SK-N-MC (cell line): ENCODE measurements at regions not wholly inside any gene's neighbourhood (a gene's known extent, or its start where the extent isn't known, plus 50 kb on each side); places are given as distances from the start of the nearest gene placed in this dataset.
"Not testable (repeated sequence)": the region's sequence is repeated elsewhere in the genome, so short reads cannot be mapped to it uniquely, and the experiment has no call there.

Experiments used
- DNase-seq: peaks from one replicate; pipeline ENCODE4 v3.0.0-alpha.2; 2011; ENCODE audit warnings: low read depth, low spot score
- H3K27ac ChIP-seq: fragments of 200-600 bp; sonication (generic); 2 replicates; pipeline ENCODE4 v1.5.1; 2016; ENCODE audit warnings: mixed run types
- H3K36me3 ChIP-seq: fragments of 200-600 bp; sonication (generic); 2 replicates; pipeline ENCODE4 v1.6.1; 2017; ENCODE audit warnings: antibody characterized with exemption, low read length, mixed read lengths; ENCODE audit not compliant: insufficient read depth
- H3K4me3 ChIP-seq: fragments of 200-600 bp; sonication (generic); 2 replicates; pipeline ENCODE4 v1.5.1; 2016
- H3K9ac ChIP-seq: fragments of 200-600 bp; sonication (generic); 2 replicates; pipeline ENCODE4 v1.8.0; 2017; ENCODE audit warnings: mixed run types, mixed read lengths; ENCODE audit not compliant: insufficient read length
- H3K9me3 ChIP-seq: fragments of 200-600 bp; sonication (generic); 2 replicates; pipeline ENCODE4 v1.6.1; 2017; ENCODE audit warnings: low read depth, mild to moderate bottlenecking, antibody characterized with exemption, low read length, moderate library complexity, mixed read lengths
- EZH2 ChIP-seq: fragments of 200-600 bp; sonication (generic); IDR thresholded peaks from one replicate; pipeline ENCODE4 v1.6.1; 2017; ENCODE audit warnings: antibody characterized with exemption
- FOXP2 ChIP-seq: optimal IDR thresholded peaks from 2 replicates; pipeline ENCODE3; 2011; ENCODE audit warnings: mild to moderate bottlenecking, moderate library complexity; ENCODE audit not compliant: insufficient read depth; ENCODE audit errors: extremely low read length, control extremely low read depth
- POLR2AphosphoS5 ChIP-seq: IDR thresholded peaks from 2 replicates; pipeline ENCODE4 v1.6.1; 2012; ENCODE audit warnings: mild to moderate bottlenecking, low read depth, low read length, borderline replicate concordance

DNA sequence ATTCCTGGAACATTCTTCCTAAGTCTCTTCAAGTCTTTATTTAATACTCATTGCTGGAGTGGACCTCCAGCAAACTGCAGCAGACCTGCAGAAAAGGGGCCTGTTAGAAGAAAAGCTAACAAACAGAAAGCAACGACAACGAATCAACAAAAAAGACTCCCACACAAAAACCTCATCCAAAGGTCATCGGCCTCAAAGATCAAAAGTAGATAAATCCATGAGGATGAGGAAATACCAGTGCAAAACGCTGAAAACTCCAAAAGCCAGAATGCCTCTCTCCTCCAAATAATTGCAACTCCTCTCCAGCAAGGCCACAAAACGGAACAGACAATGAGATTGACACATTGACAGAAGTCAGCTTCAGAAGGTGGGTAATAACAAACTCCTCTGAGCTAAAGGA lies 472.2 kb downstream of the C12orf50 start:
- TF ChIP-seq POLR2AphosphoS5 (no peak), FOXP2 (no peak), EZH2 (no peak)
- H3K9ac ChIP-seq = no peak overlapping the region
- no peak overlapping the region for H3K27ac ChIP-seq
- H3K9me3 ChIP-seq = no peaks in the 10 kb centered on the region
- H3K4me3 ChIP-seq = no peak overlapping the region
- H3K36me3 ChIP-seq = no peaks in the 10 kb centered on the region
- no peak for DNase-seq

DNA sequence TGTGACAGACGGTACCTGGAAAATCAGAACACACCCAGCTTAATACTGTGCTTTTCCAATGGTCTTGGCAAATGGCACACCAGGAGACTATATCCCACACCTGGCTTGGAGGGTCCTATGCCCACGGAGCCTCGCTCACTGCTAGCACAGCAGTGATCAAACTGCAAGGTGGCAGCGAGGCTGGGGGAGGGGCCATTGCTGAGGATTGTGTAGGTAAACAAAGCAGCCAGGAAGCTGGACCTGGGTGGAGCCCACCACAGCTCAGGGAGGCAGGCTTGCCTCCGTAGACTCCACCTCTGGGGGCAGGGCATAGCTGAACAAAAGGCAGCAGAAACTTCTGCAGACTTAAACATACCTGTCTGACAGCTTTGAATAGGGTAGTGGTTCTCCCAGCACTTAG lies 498.0 kb downstream of the C12orf50 start:
- not testable (repeated sequence) for DNase-seq, H3K36me3 ChIP-seq, H3K9me3 ChIP-seq, H3K27ac ChIP-seq, H3K4me3 ChIP-seq, H3K9ac ChIP-seq

DNA sequence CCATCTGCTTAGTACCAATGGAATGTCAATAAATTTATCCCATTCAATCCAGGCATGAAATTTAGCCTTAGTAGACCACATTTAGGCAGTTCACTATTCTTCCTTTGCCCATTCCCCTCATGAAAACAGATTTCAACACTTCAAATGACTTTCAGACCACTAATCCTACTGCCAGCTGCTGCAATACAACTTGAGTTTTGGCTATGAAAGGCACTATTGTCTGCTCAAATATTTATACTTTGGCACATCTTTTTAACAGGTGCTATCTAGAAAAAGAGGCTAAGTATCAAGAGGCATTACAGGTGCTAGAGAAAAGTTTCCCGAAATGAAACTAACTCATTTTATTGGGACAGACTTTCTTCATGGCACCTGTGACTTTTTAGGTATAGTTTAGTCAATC lies 499.8 kb downstream of the C12orf50 start:
- TF ChIP-seq FOXP2 = no peak
- TF ChIP-seq EZH2 = no peak
- no peak for TF ChIP-seq POLR2AphosphoS5
- no peaks in the 10 kb centered on the region for H3K36me3 ChIP-seq
- no peak for DNase-seq
- no peak overlapping the region for H3K27ac ChIP-seq
- H3K9me3 ChIP-seq = no peaks in the 10 kb centered on the region
- H3K9ac ChIP-seq = no peak overlapping the region
- H3K4me3 ChIP-seq = no peak overlapping the region

DNA sequence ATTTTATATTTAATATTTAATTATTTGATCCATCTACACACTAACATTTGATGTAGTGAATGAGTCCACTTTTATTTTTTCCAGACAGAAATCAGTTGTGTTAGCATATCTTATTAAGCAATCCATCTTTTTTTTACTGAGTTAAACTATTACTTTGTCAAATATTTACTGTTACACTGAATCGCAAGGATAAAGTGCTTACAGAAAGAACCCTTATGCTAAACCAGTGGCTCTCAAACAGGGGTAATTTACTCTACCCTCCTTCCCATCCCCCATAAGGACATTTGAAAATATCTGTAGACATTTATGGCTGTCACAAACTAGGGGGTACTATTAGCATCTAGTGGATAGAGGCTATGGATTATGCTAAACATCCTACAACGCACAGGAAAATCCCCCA lies 508.2 kb downstream of the C12orf50 start:
- DNase-seq = no peak
- H3K9ac ChIP-seq = no peak overlapping the region
- H3K9me3 ChIP-seq = no peaks in the 10 kb centered on the region
- TF ChIP-seq FOXP2 (no peak), POLR2AphosphoS5 (no peak), EZH2 (no peak)
- H3K27ac ChIP-seq = no peak overlapping the region
- H3K36me3 ChIP-seq = no peaks in the 10 kb centered on the region
- no peak overlapping the region for H3K4me3 ChIP-seq

DNA sequence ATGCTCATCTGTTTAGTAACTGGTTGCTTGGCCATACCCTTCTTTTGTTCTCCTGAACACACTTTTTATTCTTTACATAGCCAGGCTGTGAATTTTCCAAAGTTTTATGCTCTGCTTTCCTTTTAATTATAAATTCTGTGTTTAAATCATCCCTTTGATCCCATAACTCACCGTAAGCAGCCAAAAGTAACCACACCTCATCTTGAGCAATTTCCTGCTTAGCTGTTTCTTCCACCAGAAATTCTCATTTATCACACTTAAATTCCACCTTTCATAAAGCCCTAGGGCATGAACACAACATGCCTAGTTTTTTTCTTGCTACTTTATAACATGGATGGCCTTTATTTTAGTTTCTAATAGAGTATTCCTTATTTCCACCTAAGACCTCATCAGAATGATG lies 510.7 kb downstream of the C12orf50 start:
- no peak for TF ChIP-seq FOXP2
- no peak for TF ChIP-seq POLR2AphosphoS5
- no peak for TF ChIP-seq EZH2
- peak; percentile 42 for DNase-seq
- Histone ChIP-seq H3K9me3 (no peaks in the 10 kb centered on the region), H3K36me3 (no peaks in the 10 kb centered on the region), H3K9ac (no peak overlapping the region), H3K4me3 (no peak overlapping the region), H3K27ac (no peak overlapping the region)

DNA sequence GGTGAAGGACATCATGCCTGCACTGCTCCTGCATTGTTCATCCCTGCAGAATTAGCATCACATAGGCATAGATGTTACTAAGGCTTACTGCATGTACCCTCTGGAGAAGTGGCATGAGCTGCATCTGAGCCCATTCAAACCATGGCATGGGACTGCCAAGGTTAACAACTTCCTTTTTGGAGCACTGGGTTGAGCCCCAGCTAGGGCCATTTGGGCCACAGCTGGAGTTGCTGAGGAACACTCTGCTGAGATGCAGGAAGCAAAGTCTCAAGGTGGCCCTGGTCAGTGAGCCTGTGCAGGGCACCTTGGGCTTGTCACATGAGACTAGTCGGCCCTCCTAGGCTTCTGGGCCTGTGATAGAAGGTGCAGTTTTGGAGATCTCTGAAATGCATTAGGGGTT lies 511.2 kb downstream of the C12orf50 start:
- H3K9me3 ChIP-seq = no peaks in the 10 kb centered on the region
- DNase-seq = no peak
- no peak overlapping the region for H3K4me3 ChIP-seq
- no peak for TF ChIP-seq POLR2AphosphoS5
- TF ChIP-seq EZH2 = no peak
- no peak for TF ChIP-seq FOXP2
- H3K27ac ChIP-seq = no peak overlapping the region
- H3K9ac ChIP-seq = no peak overlapping the region
- H3K36me3 ChIP-seq = no peaks in the 10 kb centered on the region

DNA sequence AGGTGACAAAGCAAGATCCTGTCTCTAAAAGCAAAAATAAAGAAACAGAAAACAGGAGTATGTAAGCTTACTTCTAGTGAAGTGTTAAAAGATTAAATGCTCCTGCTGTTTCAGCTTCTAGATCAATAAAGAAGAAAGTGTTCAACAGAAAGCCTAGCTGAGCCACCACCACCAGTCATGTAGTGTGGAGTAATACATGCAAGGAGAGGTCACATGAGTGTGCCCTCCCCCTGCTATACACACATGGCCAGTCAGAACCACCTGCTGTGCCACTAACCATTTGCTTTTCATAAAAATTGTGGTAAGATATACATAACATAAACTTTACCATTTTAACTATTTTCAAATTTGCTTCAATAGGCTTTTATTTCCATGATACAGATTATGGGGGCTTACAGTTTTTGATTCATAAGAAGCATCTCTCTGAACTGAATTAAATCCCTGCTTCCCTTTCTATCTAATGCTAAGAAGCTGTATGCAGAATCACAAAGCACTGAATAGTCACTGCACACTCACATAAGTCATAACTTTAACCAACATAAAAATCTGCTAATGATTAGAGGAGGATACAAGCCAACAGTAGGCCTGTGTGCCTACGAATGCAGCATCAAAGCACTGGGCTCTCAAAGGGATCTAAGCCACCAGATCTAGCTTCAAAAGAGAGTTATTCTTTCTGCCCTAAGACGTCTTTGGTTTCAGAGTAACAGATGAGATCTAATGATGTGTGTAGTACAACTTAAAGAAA lies 515.5 kb downstream of the C12orf50 start:
- no peak overlapping the region for H3K27ac ChIP-seq
- H3K9ac ChIP-seq = no peak overlapping the region
- H3K4me3 ChIP-seq = no peak overlapping the region
- TF ChIP-seq EZH2 (no peak), FOXP2 (no peak), POLR2AphosphoS5 (no peak)
- no peak for DNase-seq
- H3K9me3 ChIP-seq = no peaks in the 10 kb centered on the region
- H3K36me3 ChIP-seq = no peaks in the 10 kb centered on the region

DNA sequence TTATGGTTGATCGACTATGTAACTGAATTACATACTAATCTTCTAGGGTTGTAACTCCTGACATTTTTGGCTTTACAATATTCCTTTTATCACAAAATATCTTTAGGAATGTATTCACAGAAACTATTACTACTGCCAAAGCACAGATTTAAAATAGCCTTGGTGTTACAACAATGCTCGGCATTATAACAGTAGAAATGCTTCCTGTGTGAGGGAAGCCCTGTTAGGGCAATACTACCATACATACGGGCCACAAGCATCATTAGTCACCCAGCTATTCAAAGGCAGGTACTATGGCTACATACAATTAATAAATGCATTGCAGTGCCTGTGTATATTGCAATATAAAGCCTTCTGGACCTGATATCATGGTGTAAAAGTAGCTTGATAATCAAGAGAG lies 517.8 kb downstream of the C12orf50 start:
- no peak for DNase-seq
- no peaks in the 10 kb centered on the region for H3K36me3 ChIP-seq
- H3K27ac ChIP-seq = no peak overlapping the region
- H3K9ac ChIP-seq = no peak overlapping the region
- TF ChIP-seq EZH2 (no peak), FOXP2 (no peak), POLR2AphosphoS5 (no peak)
- no peak overlapping the region for H3K4me3 ChIP-seq
- no peaks in the 10 kb centered on the region for H3K9me3 ChIP-seq

DNA sequence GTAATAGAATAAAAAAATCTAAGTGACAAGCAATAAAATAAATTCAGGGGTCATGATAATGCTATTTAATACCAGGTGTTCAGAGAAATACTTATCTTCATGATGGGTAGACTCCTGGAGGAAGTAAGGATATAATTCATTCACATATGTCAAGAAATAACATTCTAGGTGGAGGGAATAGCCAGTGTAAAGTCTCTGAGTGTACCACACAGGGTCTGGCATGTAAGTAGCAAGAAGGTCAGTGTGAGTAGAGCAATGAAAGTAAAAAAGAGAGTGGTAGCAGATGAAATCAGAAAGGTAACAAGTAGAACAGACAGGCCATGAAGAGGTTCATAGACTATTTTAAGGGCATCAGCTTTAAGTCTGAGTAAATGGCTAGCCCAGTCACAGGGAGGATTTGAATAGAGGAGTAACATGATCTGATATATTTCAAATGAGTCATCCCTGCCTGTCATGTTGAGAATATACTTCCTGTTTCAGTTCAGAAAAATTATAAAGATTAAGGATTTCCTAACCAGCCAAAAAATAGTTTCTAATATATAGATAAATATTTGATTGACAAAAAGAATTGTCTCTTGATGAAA lies 519.9 kb downstream of the C12orf50 start:
- Histone ChIP-seq H3K9ac (no peak overlapping the region), H3K27ac (no peak overlapping the region), H3K9me3 (no peaks in the 10 kb centered on the region), H3K36me3 (no peaks in the 10 kb centered on the region), H3K4me3 (no peak overlapping the region)
- DNase-seq = no peak
- TF ChIP-seq FOXP2 (no peak), POLR2AphosphoS5 (no peak), EZH2 (no peak)
